KMS-11 (cell line): ENCODE measurements at regions not wholly inside any gene's neighbourhood (a gene's known extent, or its start where the extent isn't known, plus 50 kb on each side); places are given as distances from the start of the nearest gene placed in this dataset.

ENCODE experiments used
- H2AFZ ChIP-seq: fragments of 200-600 bp; sonication (generic); 2 replicates; pipeline ENCODE4 v1.6.1; 2016; ENCODE audit warnings: antibody characterized with exemption, mixed run types, low read depth
- H3K27ac ChIP-seq: fragments of 200-600 bp; sonication (generic); 2 replicates; pipeline ENCODE4 v1.6.1; 2016; ENCODE audit warnings: mild to moderate bottlenecking, mixed run types
- H3K27me3 ChIP-seq: fragments of 200-600 bp; sonication (generic); 2 replicates; pipeline ENCODE4 v1.6.1; 2017; ENCODE audit warnings: mild to moderate bottlenecking, low read depth, mixed run types, moderate library complexity; ENCODE audit not compliant: insufficient read depth
- H3K36me3 ChIP-seq: fragments of 200-600 bp; sonication (generic); 2 replicates; pipeline ENCODE4 v1.6.1; 2017; ENCODE audit warnings: mild to moderate bottlenecking, mixed run types; ENCODE audit not compliant: insufficient read depth
- H3K4me1 ChIP-seq: fragments of 200-600 bp; sonication (generic); 2 replicates; pipeline ENCODE4 v1.6.1; 2016; ENCODE audit warnings: mild to moderate bottlenecking, low read depth, mixed run types; ENCODE audit not compliant: poor library complexity, severe bottlenecking
- H3K4me2 ChIP-seq: fragments of 200-600 bp; sonication (generic); 2 replicates; pipeline ENCODE4 v1.7.0; 2016; ENCODE audit warnings: mild to moderate bottlenecking, mixed run types
- H3K4me3 ChIP-seq: fragments of 200-600 bp; sonication (generic); IDR thresholded peaks from 2 replicates; pipeline ENCODE4 v1.6.1; 2017; ENCODE audit warnings: low read depth, low read length, mixed read lengths; ENCODE audit not compliant: insufficient read depth
- H3K79me2 ChIP-seq: fragments of 200-600 bp; sonication (generic); 2 replicates; pipeline ENCODE4 v1.6.1; 2016; ENCODE audit warnings: low read depth, mixed run types; ENCODE audit not compliant: insufficient read depth
- H3K9ac ChIP-seq: fragments of 200-600 bp; sonication (generic); 2 replicates; pipeline ENCODE4 v1.6.1; 2016; ENCODE audit warnings: mild to moderate bottlenecking, mixed run types
- H4K20me1 ChIP-seq: fragments of 200-600 bp; sonication (generic); 2 replicates; pipeline ENCODE4 v1.6.1; 2016; ENCODE audit warnings: mild to moderate bottlenecking, mixed run types; ENCODE audit not compliant: insufficient read depth
- CTCF ChIP-seq: fragments of 200-600 bp; sonication (generic); conservative IDR thresholded peaks from 2 replicates; pipeline ENCODE4 v1.6.1; 2017; ENCODE audit warnings: low read depth, mild to moderate bottlenecking, antibody characterized with exemption, low read length, moderate library complexity, mixed read lengths

GRCh38 chr12:127636882-127637281 lies 630.1 kb upstream of the TMEM132C start:
- no peak overlapping the region for H3K27ac ChIP-seq
- no peaks in the 10 kb centered on the region for H3K36me3 ChIP-seq
- H3K4me3 ChIP-seq = no peak overlapping the region
- no peak overlapping the region for H3K4me2 ChIP-seq
- H3K27me3 ChIP-seq = no peaks in the 10 kb centered on the region
- H4K20me1 ChIP-seq = no peaks in the 10 kb centered on the region
- no peaks in the 10 kb centered on the region for H3K4me1 ChIP-seq
- no peak for TF ChIP-seq CTCF
- H2AFZ ChIP-seq = no peak overlapping the region
- no peaks in the 10 kb centered on the region for H3K79me2 ChIP-seq
- no peak overlapping the region for H3K9ac ChIP-seq

GRCh38 chr12:127640181-127640886 lies 626.6 kb upstream of the TMEM132C start:
- no peak overlapping the region for H3K4me3 ChIP-seq
- H3K27me3 ChIP-seq = no peaks in the 10 kb centered on the region
- TF ChIP-seq CTCF = no peak
- no peaks in the 10 kb centered on the region for H3K4me1 ChIP-seq
- no peak overlapping the region for H2AFZ ChIP-seq
- H3K27ac ChIP-seq = no peak overlapping the region
- H4K20me1 ChIP-seq = no peaks in the 10 kb centered on the region
- no peaks in the 10 kb centered on the region for H3K36me3 ChIP-seq
- no peak overlapping the region for H3K9ac ChIP-seq
- no peak overlapping the region for H3K4me2 ChIP-seq
- H3K79me2 ChIP-seq = no peaks in the 10 kb centered on the region

- Histone ChIP-seq H4K20me1 (no peaks in the 10 kb centered on the region), H3K9ac (no peak overlapping the region), H3K27me3 (no peaks in the 10 kb centered on the region), H3K4me3 (no peak overlapping the region), H2AFZ (no peak overlapping the region), H3K36me3 (no peaks in the 10 kb centered on the region), H3K4me2 (no peak overlapping the region), H3K79me2 (no peaks in the 10 kb centered on the region), H3K4me1 (no peaks in the 10 kb centered on the region), H3K27ac (no peak overlapping the region)
- no peak for TF ChIP-seq CTCF
Observed at GRCh38 chr12:127642208-127642607, 624.8 kb upstream of the TMEM132C start.

- H3K9ac ChIP-seq = no peak overlapping the region
- TF ChIP-seq CTCF = no peak
- no peaks in the 10 kb centered on the region for H3K79me2 ChIP-seq
- no peaks in the 10 kb centered on the region for H3K27me3 ChIP-seq
- no peaks in the 10 kb centered on the region for H3K36me3 ChIP-seq
- H3K4me1 ChIP-seq = no peaks in the 10 kb centered on the region
- no peak overlapping the region for H3K4me2 ChIP-seq
- no peak overlapping the region for H3K27ac ChIP-seq
- no peak overlapping the region for H2AFZ ChIP-seq
- no peak overlapping the region for H3K4me3 ChIP-seq
- H4K20me1 ChIP-seq = no peaks in the 10 kb centered on the region
Observed at GRCh38 chr12:127648321-127648720, 618.6 kb upstream of the TMEM132C start.
